GM21717 (cell line): ENCODE measurements at regions not wholly inside any gene's neighbourhood (a gene's known extent, or its start where the extent isn't known, plus 50 kb on each side); places are given as distances from the start of the nearest gene placed in this dataset.

Experiments used
- ATAC-seq: cut with Tn5 transposase; IDR thresholded peaks from one replicate; pipeline ENCODE4 v1.9.1; 2021; ENCODE audit warnings: mild to moderate bottlenecking, moderate library complexity; ENCODE audit not compliant: unreplicated experiment

- ATAC-seq: no peak
Measured at GRCh38 chr15:86021281-86022264, 58.1 kb upstream of the AGBL1 start.

- ATAC-seq: no peak
Measured at GRCh38 chr15:86028961-86029360, 50.7 kb upstream of the AGBL1 start.
